ENCODE measurements at regions not wholly inside any gene's neighbourhood (a gene's known extent, or its start where the extent isn't known, plus 50 kb on each side); places are given as distances from the start of the nearest gene placed in this dataset.
A peak's percentile ranks its signal among the peaks of the same experiment; 100 is the strongest.

GRCh38 chr15:47333734-47334133, 383.6 kb upstream of the SEMA6D start:
- intact Hi-C loops (cut with DNase I): no loop called here
- 31 to 36% methylated on average over 5 of the region's 5 CpGs for WGBS, 2 donors
- DNase-seq (no peak), ATAC-seq (peak; percentile 27)
- no peak overlapping the region for H3K27ac ChIP-seq
- H3K27me3 ChIP-seq: no peaks in the 10 kb centered on the region
- H3K36me3 ChIP-seq (replicated peaks in 1 of 2; ENCODE audit: insufficient read depth in 1 of 2, low read depth in 2 of 2): no peaks in the 10 kb centered on the region
- H3K4me3 ChIP-seq: no peak overlapping the region
- TF ChIP-seq POLR2A (IDR thresholded peaks at IDR 0.05) (no peak), CTCF (IDR thresholded peaks at IDR 0.05) (peak in 1 of 7 experiments; percentile 17)
- no peaks in the 10 kb centered on the region for H3K9me3 ChIP-seq
- peaks cover 12% of the 10 kb centered on the region for H3K4me1 ChIP-seq

GRCh38 chr15:47334805-47335535, 382.3 kb upstream of the SEMA6D start:
- DNase-seq (no peak), ATAC-seq (no peak)
- Histone ChIP-seq H3K4me1 (peaks cover 12% of the 10 kb centered on the region), H3K27me3 (no peaks in the 10 kb centered on the region), H3K36me3 (replicated peaks in 1 of 2; ENCODE audit: insufficient read depth in 1 of 2, low read depth in 2 of 2) (no peaks in the 10 kb centered on the region), H3K9me3 (no peaks in the 10 kb centered on the region), H3K4me3 (no peak overlapping the region), H3K27ac (no peak overlapping the region)
- intact Hi-C loops (cut with DNase I): no loop called here
- TF ChIP-seq POLR2A (IDR thresholded peaks at IDR 0.05): no peak
- TF ChIP-seq CTCF (IDR thresholded peaks at IDR 0.05): no peak
- 82 to 88% methylated on average over 3 of the region's 3 CpGs for WGBS, 2 donors

DNA sequence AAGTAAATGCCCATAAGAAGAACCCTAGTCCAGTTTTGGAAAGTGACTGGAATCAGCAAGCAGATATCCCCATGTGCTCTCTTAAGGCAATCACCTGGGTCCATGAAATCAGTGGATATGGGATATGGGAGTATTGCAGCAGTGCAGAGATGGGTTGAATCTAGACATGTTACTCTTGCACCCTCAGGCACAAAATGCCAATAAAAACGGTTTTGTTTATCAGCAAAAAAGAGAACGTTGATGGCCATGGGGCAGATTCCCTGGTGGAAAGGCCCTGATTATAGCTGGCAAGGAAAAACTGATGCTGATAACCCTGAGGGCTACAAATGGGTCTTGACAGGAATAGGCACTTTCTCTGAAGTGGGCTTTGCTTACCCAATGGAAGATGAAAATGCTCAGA, 380.2 kb upstream of the SEMA6D start:
- no peaks in the 10 kb centered on the region for H3K36me3 ChIP-seq (replicated peaks in 1 of 2; ENCODE audit: insufficient read depth in 1 of 2, low read depth in 2 of 2)
- no peaks in the 10 kb centered on the region for H3K9me3 ChIP-seq
- ATAC-seq (no peak), DNase-seq (no peak)
- H3K4me1 ChIP-seq: peaks cover 5% of the 10 kb centered on the region
- no peak overlapping the region for H3K27ac ChIP-seq
- 58 to 64% methylated on average over 2 of the region's 2 CpGs for WGBS, 2 donors
- intact Hi-C loops (cut with DNase I): no loop called here
- no peak overlapping the region for H3K4me3 ChIP-seq
- TF ChIP-seq POLR2A (IDR thresholded peaks at IDR 0.05): no peak
- no peak for TF ChIP-seq CTCF (IDR thresholded peaks at IDR 0.05)
- no peaks in the 10 kb centered on the region for H3K27me3 ChIP-seq

GRCh38 chr15:47337836-47338235, 379.5 kb upstream of the SEMA6D start:
- H3K4me1 ChIP-seq: no peaks in the 10 kb centered on the region
- H3K9me3 ChIP-seq: no peaks in the 10 kb centered on the region
- intact Hi-C loops (cut with DNase I): no loop called here
- H3K27me3 ChIP-seq: no peaks in the 10 kb centered on the region
- no peak overlapping the region for H3K4me3 ChIP-seq
- TF ChIP-seq CTCF (IDR thresholded peaks at IDR 0.05) (no peak), POLR2A (IDR thresholded peaks at IDR 0.05) (no peak)
- no peaks in the 10 kb centered on the region for H3K36me3 ChIP-seq (replicated peaks in 1 of 2; ENCODE audit: insufficient read depth in 1 of 2, low read depth in 2 of 2)
- WGBS, 2 donors: 70 to 81% methylated on average over 4 of the region's 4 CpGs
- no peak overlapping the region for H3K27ac ChIP-seq
- ATAC-seq (no peak), DNase-seq (no peak)

DNA sequence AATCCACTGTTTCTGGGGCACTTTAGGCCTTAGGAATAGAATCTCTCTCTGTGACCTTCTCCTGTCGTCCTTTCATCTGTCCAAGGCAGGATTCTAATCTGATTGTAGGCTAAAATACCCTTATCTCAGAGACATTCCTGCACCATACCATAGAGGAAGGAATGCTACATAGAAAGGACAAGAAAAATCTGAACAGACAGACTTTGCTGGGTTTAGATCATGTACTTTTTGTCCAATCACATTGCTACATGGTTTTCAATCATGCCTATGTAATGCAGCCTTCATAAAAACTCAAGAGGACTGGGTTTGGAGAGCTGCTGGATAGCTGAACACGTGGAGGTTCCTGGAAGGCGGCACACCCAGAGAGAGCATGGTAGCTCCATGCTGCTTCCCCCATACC, 378.5 kb upstream of the SEMA6D start:
- WGBS, 2 donors: 62 to 65% methylated on average over 3 of the region's 3 CpGs
- DNase-seq (no peak), ATAC-seq (no peak)
- Histone ChIP-seq H3K9me3 (no peaks in the 10 kb centered on the region), H3K27me3 (no peaks in the 10 kb centered on the region), H3K36me3 (replicated peaks in 1 of 2; ENCODE audit: insufficient read depth in 1 of 2, low read depth in 2 of 2) (no peaks in the 10 kb centered on the region), H3K4me1 (no peaks in the 10 kb centered on the region), H3K27ac (no peak overlapping the region), H3K4me3 (no peak overlapping the region)
- TF ChIP-seq CTCF (IDR thresholded peaks at IDR 0.05) (no peak), POLR2A (IDR thresholded peaks at IDR 0.05) (no peak)
- intact Hi-C loops (cut with DNase I): no loop called here

All from body of pancreas (tissue), 4 donors.